ENCODE measurements at regions not wholly inside any gene's neighbourhood (a gene's known extent, or its start where the extent isn't known, plus 50 kb on each side); places are given as distances from the start of the nearest gene placed in this dataset.

DNA sequence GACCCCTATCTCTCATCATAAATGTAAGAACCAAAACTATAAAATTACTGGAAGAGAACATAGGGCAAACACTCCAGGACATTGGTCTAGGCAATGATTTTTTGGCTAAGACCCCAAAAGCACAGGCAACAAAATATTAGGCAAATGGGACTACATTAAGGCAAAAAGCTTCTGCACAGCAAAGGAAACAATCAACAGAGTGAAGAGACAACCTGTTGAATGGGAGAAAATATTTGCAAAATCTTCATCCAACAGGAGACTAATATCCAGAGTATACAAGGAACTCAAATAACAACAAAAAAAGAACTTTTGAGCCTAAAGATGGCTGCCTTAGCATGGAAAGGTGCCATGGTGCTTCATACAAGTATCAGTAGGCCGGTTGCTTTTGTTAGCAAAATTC, 111.1 kb upstream of the FMR1 start:
- TF ChIP-seq, protein P1, sequence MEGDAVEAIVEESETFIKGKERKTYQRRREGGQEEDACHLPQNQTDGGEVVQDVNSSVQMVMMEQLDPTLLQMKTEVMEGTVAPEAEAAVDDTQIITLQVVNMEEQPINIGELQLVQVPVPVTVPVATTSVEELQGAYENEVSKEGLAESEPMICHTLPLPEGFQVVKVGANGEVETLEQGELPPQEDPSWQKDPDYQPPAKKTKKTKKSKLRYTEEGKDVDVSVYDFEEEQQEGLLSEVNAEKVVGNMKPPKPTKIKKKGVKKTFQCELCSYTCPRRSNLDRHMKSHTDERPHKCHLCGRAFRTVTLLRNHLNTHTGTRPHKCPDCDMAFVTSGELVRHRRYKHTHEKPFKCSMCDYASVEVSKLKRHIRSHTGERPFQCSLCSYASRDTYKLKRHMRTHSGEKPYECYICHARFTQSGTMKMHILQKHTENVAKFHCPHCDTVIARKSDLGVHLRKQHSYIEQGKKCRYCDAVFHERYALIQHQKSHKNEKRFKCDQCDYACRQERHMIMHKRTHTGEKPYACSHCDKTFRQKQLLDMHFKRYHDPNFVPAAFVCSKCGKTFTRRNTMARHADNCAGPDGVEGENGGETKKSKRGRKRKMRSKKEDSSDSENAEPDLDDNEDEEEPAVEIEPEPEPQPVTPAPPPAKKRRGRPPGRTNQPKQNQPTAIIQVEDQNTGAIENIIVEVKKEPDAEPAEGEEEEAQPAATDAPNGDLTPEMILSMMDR (IDR thresholded peaks at IDR 0.05) = no peak
- ATAC-seq (ENCODE audit: low FRiP score) (no peak), DNase-seq (ENCODE audit: low spot score) (no peak)

DNA sequence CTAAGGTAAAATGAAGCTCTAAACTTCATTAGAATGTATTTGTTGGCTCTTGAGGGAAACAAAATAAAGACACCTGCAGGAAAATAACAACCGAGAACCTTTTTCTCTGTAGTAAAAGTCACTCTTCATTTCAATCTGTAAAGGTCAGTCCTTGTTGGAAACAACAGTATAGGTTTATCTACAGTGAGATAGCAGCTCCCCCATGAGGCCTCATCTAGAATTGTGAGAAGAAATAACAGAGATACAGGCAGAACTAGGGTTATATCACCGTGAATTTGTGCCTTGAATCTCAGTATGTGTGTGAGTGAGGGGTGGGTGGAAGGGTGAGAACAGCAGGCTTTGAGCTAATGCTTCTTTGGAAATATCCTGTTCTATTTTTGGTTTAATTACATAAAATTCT, 107.8 kb upstream of the FMR1 start:
- ATAC-seq (ENCODE audit: low FRiP score) (peak; percentile 66), DNase-seq (ENCODE audit: low spot score) (no peak)
- TF ChIP-seq, protein P1 (IDR thresholded peaks at IDR 0.05) = no peak

DNA sequence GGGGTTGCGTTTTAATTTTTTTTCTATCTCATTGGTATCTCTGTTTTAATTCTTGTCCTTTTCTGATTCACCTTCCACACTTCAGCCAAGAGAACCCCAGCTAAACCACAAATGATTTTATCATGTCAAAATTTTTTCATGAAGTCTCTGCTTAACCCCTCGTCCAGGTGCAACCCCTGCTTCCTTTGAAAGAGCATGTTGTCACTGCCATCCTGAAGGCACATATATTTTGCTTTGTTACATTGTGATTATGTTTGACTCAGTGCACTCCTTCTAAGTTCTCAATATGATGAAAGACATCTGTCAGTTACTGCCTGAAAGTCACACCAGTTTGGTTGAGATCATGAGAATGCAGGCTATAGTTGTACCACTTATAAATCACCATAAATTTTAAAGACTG, 99.9 kb upstream of the FMR1 start:
- TF ChIP-seq, protein P1 (IDR thresholded peaks at IDR 0.05) = no peak
- DNase-seq (ENCODE audit: low spot score) = no peak
- no peak for ATAC-seq (ENCODE audit: low FRiP score)

DNA sequence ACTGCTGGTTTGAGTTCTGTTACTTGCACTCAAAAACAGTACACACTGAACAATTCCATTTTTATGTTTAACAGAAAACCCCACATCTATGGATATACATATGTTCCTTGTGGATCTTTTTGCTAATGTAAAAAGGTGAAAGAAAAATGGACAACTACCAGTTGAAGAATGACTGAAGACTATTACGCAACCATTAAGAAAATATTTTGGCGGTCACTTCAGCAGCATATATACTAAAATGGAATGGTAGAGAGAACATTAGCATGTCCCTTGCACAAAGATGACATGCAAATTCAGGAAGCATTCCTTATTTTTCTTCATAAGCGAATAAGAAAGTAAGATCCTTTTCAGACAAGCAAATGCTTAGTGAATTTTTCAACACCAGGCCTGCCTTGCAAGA, 84.6 kb upstream of the FMR1 start:
- TF ChIP-seq, protein P1 (IDR thresholded peaks at IDR 0.05) = no peak
- ATAC-seq (ENCODE audit: low FRiP score) = no peak
- no peak for DNase-seq (ENCODE audit: low spot score)

DNA sequence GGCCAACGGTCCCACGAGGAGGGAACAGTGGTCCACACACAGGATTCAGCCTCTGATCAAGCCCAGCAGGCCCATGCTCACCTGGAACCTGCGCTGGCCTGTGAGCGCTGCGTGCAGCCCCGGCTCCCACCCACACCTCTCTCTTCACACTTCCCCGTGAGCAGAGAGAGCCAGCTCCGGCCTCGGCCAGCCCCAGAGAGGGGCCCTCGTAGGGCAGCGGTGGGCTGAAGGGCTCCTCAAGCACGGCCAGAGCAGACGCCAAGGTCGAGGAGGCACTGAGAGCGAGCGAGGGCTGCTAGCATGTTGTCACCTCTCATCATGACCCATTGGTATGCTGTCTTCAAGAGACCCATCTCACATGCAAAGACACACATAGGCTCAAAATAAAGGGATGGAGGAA, 83.0 kb upstream of the FMR1 start:
- ATAC-seq (ENCODE audit: low FRiP score) = no peak
- TF ChIP-seq, protein P1 (IDR thresholded peaks at IDR 0.05) = no peak
- DNase-seq (ENCODE audit: low spot score) = no peak

DNA sequence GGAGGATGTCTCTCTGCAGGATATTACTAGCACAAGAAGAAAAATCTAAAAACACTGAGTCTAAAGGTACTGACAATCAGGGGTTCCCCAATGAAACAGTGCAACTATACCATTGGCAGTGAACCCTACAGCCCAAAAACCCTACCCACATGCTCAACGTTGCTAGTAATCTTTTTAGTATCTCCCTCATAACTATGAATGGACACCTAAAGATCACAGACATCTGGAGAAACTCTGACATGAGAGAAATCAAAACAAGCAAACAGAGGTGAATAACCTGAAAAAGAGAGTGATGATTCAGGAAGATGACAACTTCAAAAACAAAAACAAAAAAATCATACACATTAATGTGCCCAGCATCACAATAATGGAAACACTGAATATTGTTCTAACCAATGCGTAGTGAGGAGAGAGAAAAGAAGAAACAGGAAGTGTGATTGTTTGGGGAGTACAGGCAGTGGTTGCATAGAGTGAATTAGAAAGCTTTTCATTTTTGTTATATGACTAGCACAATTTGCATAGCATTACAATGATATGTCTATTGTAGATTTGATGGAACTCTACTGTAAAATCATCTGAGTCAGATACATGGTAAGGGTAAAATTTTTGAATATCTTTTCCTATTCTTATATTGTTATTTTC, 78.9 kb upstream of the FMR1 start:
- ATAC-seq (ENCODE audit: low FRiP score) (no peak), DNase-seq (ENCODE audit: low spot score) (no peak)
- TF ChIP-seq, protein P1 (IDR thresholded peaks at IDR 0.05) = no peak

DNA sequence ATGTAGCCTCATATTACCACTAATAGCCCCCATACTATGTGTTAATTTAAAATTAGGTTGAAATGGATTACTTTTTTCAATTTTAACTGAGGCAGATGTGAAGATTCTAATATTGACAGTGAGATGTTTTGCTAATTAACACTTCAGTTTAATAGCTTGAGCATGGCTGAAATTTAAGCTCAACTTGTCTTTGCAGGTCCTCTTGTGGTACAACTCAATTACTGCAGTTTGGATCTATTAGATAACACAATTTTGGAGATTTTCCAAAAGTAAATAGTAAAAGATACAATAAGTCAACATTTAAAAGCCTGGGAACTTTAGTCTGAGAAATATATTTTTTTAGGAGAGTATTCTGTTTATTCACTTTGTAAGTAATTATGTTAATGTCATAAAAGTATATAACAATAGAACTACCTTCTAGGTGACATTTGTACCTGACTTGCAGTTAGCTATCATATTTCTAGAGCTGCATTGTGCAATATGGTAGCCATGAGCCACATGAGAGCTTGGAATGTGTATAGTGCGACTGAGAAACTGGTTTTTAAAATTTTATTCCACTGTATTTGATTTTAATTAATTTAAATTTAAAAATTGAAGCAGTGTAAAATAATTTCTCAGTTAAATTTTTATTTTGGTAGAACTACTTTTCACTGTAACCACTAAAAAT, 73.1 kb upstream of the FMR1 start:
- DNase-seq (ENCODE audit: low spot score) = no peak
- no peak for ATAC-seq (ENCODE audit: low FRiP score)
- TF ChIP-seq, protein P1 (IDR thresholded peaks at IDR 0.05) = no peak
